Colonic mucosa (tissue), 4 donors: ENCODE measurements at regions not wholly inside any gene's neighbourhood (a gene's known extent, or its start where the extent isn't known, plus 50 kb on each side); places are given as distances from the start of the nearest gene placed in this dataset.
A peak's percentile ranks its signal among the peaks of the same experiment; 100 is the strongest.
"Not testable (repeated sequence)": the region's sequence is repeated elsewhere in the genome, so short reads cannot be mapped to it uniquely, and the experiment has no call there.

Experiments used
- DNase-seq: peaks from one replicate; pipeline ENCODE4 v3.0.0-alpha.2; 2020
- H3K27ac ChIP-seq: fragments of 200-600 bp; one replicate; pipeline ENCODE4 v1.8.0; 2021
- H3K27me3 ChIP-seq: fragments of 200-600 bp; one replicate; pipeline ENCODE4 v1.8.0; 2021
- H3K36me3 ChIP-seq: fragments of 200-600 bp; one replicate; pipeline ENCODE4 v1.8.0; 2021
- H3K4me1 ChIP-seq: fragments of 200-600 bp; one replicate; pipeline ENCODE4 v1.8.0; 2021; ENCODE audit warnings: mild to moderate bottlenecking
- H3K4me3 ChIP-seq: fragments of 200-600 bp; one replicate; pipeline ENCODE4 v1.8.0; 2021
- H3K9ac ChIP-seq, 2 donors: one replicate each; pipeline ENCODE4 v1.7.0; 2013; ENCODE audit warnings: control low read depth in 2 of 2, low read depth in 2 of 2, low read length in 2 of 2
- H3K9me3 ChIP-seq: fragments of 200-600 bp; one replicate; pipeline ENCODE4 v1.8.0; 2021
- intact Hi-C: fragments of 100-400 bp; cut with DNase I; formaldehyde crosslinking; loops from one replicate; pipeline ENCODE4 v1.14.1; 2022
- donor health status: healthy.
- donor health status: DM: no; HTN: no; CAD: no.
- donor health status: DM: no; HTN: no; CAD: no.

GRCh38 chr6:60810216-60810615 is 1475.8 kb downstream of the KHDRBS2 start:
- H3K27ac ChIP-seq, intact Hi-C loops: not testable (repeated sequence)

GRCh38 chr6:60799146-60799545 is 1486.9 kb downstream of the KHDRBS2 start:
- H3K36me3 ChIP-seq, DNase-seq, H3K9ac ChIP-seq, intact Hi-C loops, H3K27me3 ChIP-seq, H3K9me3 ChIP-seq, H3K4me3 ChIP-seq, H3K27ac ChIP-seq, H3K4me1 ChIP-seq: not testable (repeated sequence)

More at GRCh38 chr6:60810216-60810615, 1475.8 kb downstream of the KHDRBS2 start:
- not testable (repeated sequence) for H3K9me3 ChIP-seq, DNase-seq, H3K9ac ChIP-seq, H3K4me1 ChIP-seq, H3K27me3 ChIP-seq, H3K4me3 ChIP-seq, H3K36me3 ChIP-seq

GRCh38 chr6:60797831-60798230 is 1488.2 kb downstream of the KHDRBS2 start:
- DNase-seq, intact Hi-C loops: not testable (repeated sequence)

GRCh38 chr6:60789601-60790000 is 1496.4 kb downstream of the KHDRBS2 start:
- H3K9ac ChIP-seq, H3K9me3 ChIP-seq, H3K27ac ChIP-seq, DNase-seq, intact Hi-C loops, H3K4me1 ChIP-seq, H3K27me3 ChIP-seq, H3K4me3 ChIP-seq, H3K36me3 ChIP-seq: not testable (repeated sequence)

More at GRCh38 chr6:60797831-60798230, 1488.2 kb downstream of the KHDRBS2 start:
- not testable (repeated sequence) for H3K27ac ChIP-seq, H3K4me3 ChIP-seq, H3K9ac ChIP-seq, H3K36me3 ChIP-seq, H3K4me1 ChIP-seq, H3K27me3 ChIP-seq, H3K9me3 ChIP-seq

- H3K9ac ChIP-seq, H3K36me3 ChIP-seq, H3K27ac ChIP-seq, H3K4me1 ChIP-seq, intact Hi-C loops, H3K4me3 ChIP-seq, H3K27me3 ChIP-seq, DNase-seq, H3K9me3 ChIP-seq: not testable (repeated sequence)
Measured at GRCh38 chr6:60782698-60783464, 1503.1 kb downstream of the KHDRBS2 start.

- H3K36me3 ChIP-seq, DNase-seq, H3K9ac ChIP-seq, H3K27me3 ChIP-seq, H3K27ac ChIP-seq, H3K4me1 ChIP-seq, intact Hi-C loops, H3K4me3 ChIP-seq, H3K9me3 ChIP-seq: not testable (repeated sequence)
Measured at GRCh38 chr6:60779591-60779990, 1506.4 kb downstream of the KHDRBS2 start.

- H3K9me3 ChIP-seq, H3K4me1 ChIP-seq, H3K4me3 ChIP-seq, H3K9ac ChIP-seq, H3K27me3 ChIP-seq, H3K36me3 ChIP-seq, intact Hi-C loops, H3K27ac ChIP-seq, DNase-seq: not testable (repeated sequence)
Measured at GRCh38 chr6:60767791-60768499, 1518.1 kb downstream of the KHDRBS2 start.

- intact Hi-C loops, H3K4me3 ChIP-seq, H3K27me3 ChIP-seq, H3K36me3 ChIP-seq, DNase-seq, H3K9me3 ChIP-seq, H3K9ac ChIP-seq, H3K27ac ChIP-seq, H3K4me1 ChIP-seq: not testable (repeated sequence)
Measured at GRCh38 chr6:60765331-60765730, 1520.7 kb downstream of the KHDRBS2 start.

GRCh38 chr6:60763464-60764080 is 1522.5 kb downstream of the KHDRBS2 start:
- H3K36me3 ChIP-seq, H3K27ac ChIP-seq, DNase-seq, H3K27me3 ChIP-seq, H3K4me1 ChIP-seq, H3K4me3 ChIP-seq, intact Hi-C loops, H3K9me3 ChIP-seq, H3K9ac ChIP-seq: not testable (repeated sequence)

- H3K27me3 ChIP-seq, intact Hi-C loops, H3K9ac ChIP-seq: not testable (repeated sequence)
Measured at GRCh38 chr6:60760928-60761327, 1525.1 kb downstream of the KHDRBS2 start.

GRCh38 chr6:60759149-60759825 is 1526.7 kb downstream of the KHDRBS2 start:
- H3K27ac ChIP-seq, H3K27me3 ChIP-seq, H3K9ac ChIP-seq, DNase-seq, H3K9me3 ChIP-seq, H3K4me1 ChIP-seq, H3K4me3 ChIP-seq, intact Hi-C loops, H3K36me3 ChIP-seq: not testable (repeated sequence)

More at GRCh38 chr6:60760928-60761327, 1525.1 kb downstream of the KHDRBS2 start:
- not testable (repeated sequence) for H3K36me3 ChIP-seq, H3K9me3 ChIP-seq, H3K4me3 ChIP-seq, DNase-seq, H3K4me1 ChIP-seq, H3K27ac ChIP-seq

GRCh38 chr6:60758725-60759124 is 1527.3 kb downstream of the KHDRBS2 start:
- H3K4me1 ChIP-seq, intact Hi-C loops, H3K9ac ChIP-seq, H3K27me3 ChIP-seq, H3K4me3 ChIP-seq, H3K36me3 ChIP-seq, H3K9me3 ChIP-seq, H3K27ac ChIP-seq: not testable (repeated sequence)
- peak; percentile 65 for DNase-seq
